HUES6 (cell line): ENCODE measurements at regions not wholly inside any gene's neighbourhood (a gene's known extent, or its start where the extent isn't known, plus 50 kb on each side); places are given as distances from the start of the nearest gene placed in this dataset.
"Not testable (repeated sequence)": the region's sequence is repeated elsewhere in the genome, so short reads cannot be mapped to it uniquely, and the experiment has no call there.

Experiments
- H3K27ac ChIP-seq: 2 replicates; pipeline ENCODE4 v1.7.0; 2013; ENCODE audit warnings: low read depth, mild to moderate bottlenecking, low read length, inconsistent platforms
- H3K27me3 ChIP-seq: 2 replicates; pipeline ENCODE4 v1.6.1; 2013; ENCODE audit warnings: low read length; ENCODE audit not compliant: control insufficient read depth, insufficient read depth
- H3K36me3 ChIP-seq: 2 replicates; pipeline ENCODE4 v1.6.1; 2013; ENCODE audit warnings: low read length; ENCODE audit not compliant: control insufficient read depth, insufficient read depth
- H3K4me1 ChIP-seq: 2 replicates; pipeline ENCODE4 v1.6.1; 2013; ENCODE audit warnings: low read length; ENCODE audit not compliant: control insufficient read depth, insufficient read depth
- H3K4me3 ChIP-seq: 2 replicates; pipeline ENCODE4 v1.5.1; 2013; ENCODE audit warnings: low read depth, low read length
- H3K9ac ChIP-seq: one replicate; pipeline ENCODE4 v1.6.1; 2013; ENCODE audit warnings: mild to moderate bottlenecking, low read length
- H3K9me3 ChIP-seq: 2 replicates; pipeline ENCODE4 v1.6.1; 2013; ENCODE audit warnings: low read depth, low read length; ENCODE audit not compliant: control insufficient read depth, insufficient read depth

GRCh38 chr7:155387066-155387620 is 70.8 kb upstream of the EN2 start:
- Histone ChIP-seq H3K36me3 (no peaks in the 10 kb centered on the region), H3K4me3 (no peak overlapping the region), H3K9me3 (no peaks in the 10 kb centered on the region), H3K4me1 (no peaks in the 10 kb centered on the region; the same call in 1 of the 2 replicates), H3K9ac (no peak overlapping the region), H3K27me3 (peaks cover 91% of the 10 kb centered on the region), H3K27ac (no peak overlapping the region)

GRCh38 chr7:155388561-155388960 is 69.4 kb upstream of the EN2 start:
- H3K27me3 ChIP-seq, result peaks cover 84% of the 10 kb centered on the region

GRCh38 chr7:155391414-155391813 is 66.5 kb upstream of the EN2 start:
- no peak overlapping the region for H3K27ac ChIP-seq
- H3K4me1 ChIP-seq, result no peaks in the 10 kb centered on the region
- no peaks in the 10 kb centered on the region for H3K9me3 ChIP-seq
- no peak overlapping the region for H3K9ac ChIP-seq
- H3K36me3 ChIP-seq, result no peaks in the 10 kb centered on the region
- peaks cover 64% of the 10 kb centered on the region for H3K27me3 ChIP-seq
- H3K4me3 ChIP-seq, result no peak overlapping the region

More at GRCh38 chr7:155388561-155388960, 69.4 kb upstream of the EN2 start:
- Histone ChIP-seq H3K9ac (no peak overlapping the region), H3K9me3 (no peaks in the 10 kb centered on the region), H3K27ac (no peak overlapping the region), H3K36me3 (no peaks in the 10 kb centered on the region), H3K4me3 (no peak overlapping the region), H3K4me1 (no peaks in the 10 kb centered on the region)

DNA sequence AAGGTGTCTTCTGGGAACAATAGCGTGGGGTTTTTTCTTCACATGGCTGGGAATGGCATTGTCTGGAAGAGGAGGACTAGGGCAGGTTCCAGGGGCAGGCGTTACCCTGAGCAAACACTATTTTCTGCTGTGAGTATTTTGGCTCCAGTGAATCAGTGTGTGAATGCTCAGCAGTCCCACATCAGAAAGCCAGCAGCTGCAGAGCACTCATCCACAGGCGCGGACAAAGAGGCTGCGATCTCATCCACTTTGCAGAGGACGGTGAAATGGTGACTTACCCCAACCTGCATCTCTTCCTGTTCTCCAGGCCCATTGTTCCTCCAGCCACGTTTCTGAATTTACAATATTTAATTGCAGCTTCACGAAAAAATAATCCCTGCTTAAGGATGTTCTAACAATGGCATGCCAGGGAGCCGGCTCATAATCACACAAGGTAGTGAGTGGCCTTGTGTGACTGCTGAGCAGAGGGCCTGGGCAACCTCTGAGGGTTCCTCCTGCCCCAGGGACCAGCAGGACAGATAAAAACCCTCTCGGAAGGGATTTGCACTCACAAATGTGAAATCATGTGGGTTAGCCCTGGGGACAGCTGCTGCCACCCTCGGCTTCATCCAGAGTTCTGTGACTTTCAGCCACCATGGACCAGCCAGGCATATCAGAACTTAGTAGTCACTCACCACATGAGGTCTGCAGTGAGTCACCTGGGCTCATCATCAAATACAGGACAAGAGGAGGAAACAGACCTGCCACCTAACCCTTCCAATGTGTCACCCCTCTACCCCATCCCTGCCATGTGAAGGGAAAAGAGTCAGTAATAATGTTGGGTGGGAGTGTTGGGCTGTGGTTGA is 65.0 kb upstream of the EN2 start:
- no peaks in the 10 kb centered on the region for H3K9me3 ChIP-seq
- no peaks in the 10 kb centered on the region for H3K4me1 ChIP-seq
- H3K27me3 ChIP-seq, result peaks cover 55% of the 10 kb centered on the region
- H3K4me3 ChIP-seq, result no peak overlapping the region
- no peak overlapping the region for H3K27ac ChIP-seq
- no peaks in the 10 kb centered on the region for H3K36me3 ChIP-seq
- H3K9ac ChIP-seq, result no peak overlapping the region

DNA sequence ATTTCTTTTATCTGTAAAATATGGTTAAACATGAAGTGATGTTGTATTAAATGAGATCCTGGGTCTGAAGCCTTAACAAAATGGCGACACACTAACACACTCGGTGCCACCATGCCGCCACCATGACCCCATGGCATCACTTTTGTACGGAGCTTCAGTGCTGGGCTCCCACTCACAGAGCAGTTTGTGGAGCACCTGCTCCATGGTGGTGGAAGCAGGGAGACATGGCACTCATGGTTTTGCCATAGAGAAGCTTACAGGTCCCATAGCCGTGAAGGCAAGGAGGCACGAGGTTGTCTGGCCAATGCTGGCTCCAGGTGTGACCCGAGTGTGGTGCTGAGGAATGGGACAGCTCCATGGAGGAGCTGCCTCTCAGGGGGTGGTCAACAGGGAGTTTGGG is 63.5 kb upstream of the EN2 start:
- Histone ChIP-seq H3K9me3 (peaks cover 4% of the 10 kb centered on the region; the same call in 1 of the 2 replicates), H3K27me3 (peaks cover 45% of the 10 kb centered on the region), H3K4me1 (no peaks in the 10 kb centered on the region), H3K27ac (no peak overlapping the region), H3K36me3 (no peaks in the 10 kb centered on the region), H3K4me3 (no peak overlapping the region), H3K9ac (no peak overlapping the region)

GRCh38 chr7:155395176-155395797 is 62.6 kb upstream of the EN2 start:
- Histone ChIP-seq H3K27ac (no peak overlapping the region), H3K27me3 (peaks cover 47% of the 10 kb centered on the region; the same call in 1 of the 2 replicates), H3K9ac (no peak overlapping the region), H3K4me1 (no peaks in the 10 kb centered on the region), H3K36me3 (no peaks in the 10 kb centered on the region), H3K9me3 (peaks cover 4% of the 10 kb centered on the region; the same call in 1 of the 2 replicates), H3K4me3 (no peak overlapping the region)

DNA sequence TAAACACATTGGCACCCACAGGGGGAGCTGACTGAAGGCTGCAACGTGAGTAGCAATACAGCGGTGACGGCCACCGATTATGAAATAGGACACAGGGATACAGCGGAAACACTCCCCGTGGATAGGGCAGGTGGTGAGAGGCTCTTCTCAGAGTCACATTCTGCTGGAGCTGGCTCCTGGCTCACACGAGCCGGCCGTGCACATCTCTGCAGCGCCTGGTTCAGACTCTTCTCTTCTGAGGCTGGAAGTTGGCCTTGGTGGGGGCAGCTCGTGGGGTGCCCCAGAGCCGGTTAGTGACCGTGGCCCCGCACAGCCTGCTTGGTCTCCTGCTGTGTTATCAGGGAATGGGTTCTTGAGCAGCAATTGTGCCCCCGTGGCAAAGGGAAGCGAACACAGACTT is 61.3 kb upstream of the EN2 start:
- Histone ChIP-seq H3K27me3 (peaks cover 50% of the 10 kb centered on the region; the same call in 1 of the 2 replicates), H3K9ac (no peak overlapping the region), H3K9me3 (peaks cover 4% of the 10 kb centered on the region; the same call in 1 of the 2 replicates), H3K36me3 (no peaks in the 10 kb centered on the region), H3K27ac (no peak overlapping the region), H3K4me3 (no peak overlapping the region), H3K4me1 (no peaks in the 10 kb centered on the region)

GRCh38 chr7:155397758-155398714 is 59.9 kb upstream of the EN2 start:
- not testable (repeated sequence) for H3K27ac ChIP-seq, H3K36me3 ChIP-seq, H3K4me1 ChIP-seq, H3K4me3 ChIP-seq, H3K9ac ChIP-seq
- Histone ChIP-seq H3K9me3 (peaks cover 14% of the 10 kb centered on the region), H3K27me3 (peaks cover 48% of the 10 kb centered on the region; the same call in 1 of the 2 replicates)

GRCh38 chr7:155398944-155399343 is 59.0 kb upstream of the EN2 start:
- H3K27me3 ChIP-seq, result peaks cover 56% of the 10 kb centered on the region

GRCh38 chr7:155399577-155399976 is 58.4 kb upstream of the EN2 start:
- H3K27ac ChIP-seq, result no peak overlapping the region
- H3K36me3 ChIP-seq, result no peaks in the 10 kb centered on the region
- no peaks in the 10 kb centered on the region for H3K4me1 ChIP-seq
- no peak overlapping the region for H3K9ac ChIP-seq
- peaks cover 59% of the 10 kb centered on the region for H3K27me3 ChIP-seq
- H3K4me3 ChIP-seq, result no peak overlapping the region
- H3K9me3 ChIP-seq, result peaks cover 14% of the 10 kb centered on the region

More at GRCh38 chr7:155398944-155399343, 59.0 kb upstream of the EN2 start:
- no peak overlapping the region for H3K27ac ChIP-seq
- no peak overlapping the region for H3K4me3 ChIP-seq
- H3K9ac ChIP-seq, result no peak overlapping the region
- no peaks in the 10 kb centered on the region for H3K36me3 ChIP-seq
- H3K9me3 ChIP-seq, result peaks cover 14% of the 10 kb centered on the region
- no peaks in the 10 kb centered on the region for H3K4me1 ChIP-seq
